Trophoblast cell (in vitro differentiated cells and primary cell): ENCODE measurements at regions not wholly inside any gene's neighbourhood (a gene's known extent, or its start where the extent isn't known, plus 50 kb on each side); places are given as distances from the start of the nearest gene placed in this dataset.

Experiments
- DNase-seq, 2 donors: peaks; one replicate each; pipeline ENCODE4 v3.0.0-alpha.2; 2016
- H2AFZ ChIP-seq: 2 replicates; pipeline ENCODE4 v1.6.1; 2013; ENCODE audit warnings: low read length, moderate library complexity, mild to moderate bottlenecking; ENCODE audit not compliant: insufficient read depth, poor library complexity
- H2AK5ac ChIP-seq: 2 replicates; pipeline ENCODE4 v1.6.1; 2013; ENCODE audit warnings: mild to moderate bottlenecking, low read length
- H2BK120ac ChIP-seq: 2 replicates; pipeline ENCODE4 v1.6.1; 2013; ENCODE audit warnings: low read length, mild to moderate bottlenecking, moderate library complexity; ENCODE audit not compliant: insufficient read depth, poor library complexity
- H2BK12ac ChIP-seq: 2 replicates; pipeline ENCODE4 v1.6.1; 2013; ENCODE audit warnings: mild to moderate bottlenecking, low read length, moderate library complexity
- H2BK5ac ChIP-seq: 2 replicates; pipeline ENCODE4 v1.6.1; 2013; ENCODE audit warnings: low read length, low read depth, moderate library complexity, mild to moderate bottlenecking; ENCODE audit not compliant: poor library complexity
- H3K14ac ChIP-seq: 2 replicates; pipeline ENCODE4 v1.6.1; 2013; ENCODE audit warnings: mild to moderate bottlenecking, low read length
- H3K18ac ChIP-seq: 2 replicates; pipeline ENCODE4 v1.6.1; 2013; ENCODE audit warnings: mild to moderate bottlenecking, low read length
- H3K23ac ChIP-seq: 2 replicates; pipeline ENCODE4 v1.6.1; 2013; ENCODE audit warnings: low read length
- H3K27ac ChIP-seq: 2 replicates; pipeline ENCODE4 v1.5.1; 2013; ENCODE audit warnings: low read depth, mild to moderate bottlenecking, inconsistent platforms, low read length, moderate library complexity
- H3K27me3 ChIP-seq: 2 replicates; pipeline ENCODE4 v1.6.1; 2013; ENCODE audit warnings: inconsistent platforms, mild to moderate bottlenecking, low read length, moderate library complexity; ENCODE audit not compliant: insufficient read depth
- H3K36me3 ChIP-seq, 2 experiments: 1 replicate in 1 of 2; 2 replicates in 1 of 2; pipeline ENCODE4 v1.6.1; 2013; ENCODE audit warnings: low read length in 2 of 2, mild to moderate bottlenecking in 2 of 2, moderate library complexity in 1 of 2; ENCODE audit not compliant: insufficient read depth in 2 of 2, control insufficient read depth in 1 of 2
- H3K4ac ChIP-seq: 2 replicates; pipeline ENCODE4 v1.6.1; 2013; ENCODE audit warnings: low read depth, mild to moderate bottlenecking, low read length, moderate library complexity
- H3K4me1 ChIP-seq, 2 experiments: 1 replicate in 1 of 2; 2 replicates in 1 of 2; pipeline ENCODE4 v1.6.1; 2013; ENCODE audit warnings: low read length in 2 of 2, mild to moderate bottlenecking in 2 of 2, moderate library complexity in 1 of 2; ENCODE audit not compliant: insufficient read depth in 2 of 2, control insufficient read depth in 1 of 2
- H3K4me2 ChIP-seq: 2 replicates; pipeline ENCODE4 v1.6.1; 2013; ENCODE audit warnings: inconsistent platforms, mild to moderate bottlenecking, low read length, moderate library complexity
- H3K4me3 ChIP-seq: 2 replicates; pipeline ENCODE4 v1.5.1; 2013; ENCODE audit warnings: mild to moderate bottlenecking, low read depth, low read length, inconsistent platforms
- H3K79me1 ChIP-seq: one replicate; pipeline ENCODE4 v1.6.1; 2013; ENCODE audit warnings: low read length
- H3K79me2 ChIP-seq: 2 replicates; pipeline ENCODE4 v1.6.1; 2013; ENCODE audit warnings: low read length, mild to moderate bottlenecking; ENCODE audit not compliant: control insufficient read depth, insufficient read depth, poor library complexity
- H3K9ac ChIP-seq: 2 replicates; pipeline ENCODE4 v1.6.1; 2013; ENCODE audit warnings: mild to moderate bottlenecking, low read length
- H3K9me3 ChIP-seq: 2 replicates; pipeline ENCODE4 v1.6.1; 2013; ENCODE audit warnings: low read depth, mild to moderate bottlenecking, control low read depth, inconsistent platforms, low read length; ENCODE audit not compliant: insufficient read depth
- H4K12ac ChIP-seq: 2 replicates; pipeline ENCODE4 v1.6.1; 2013; ENCODE audit warnings: low read depth, mild to moderate bottlenecking, low read length, moderate library complexity
- H4K8ac ChIP-seq: 2 replicates; pipeline ENCODE4 v1.6.1; 2013; ENCODE audit warnings: low read depth, mild to moderate bottlenecking, low read length, moderate library complexity
- H4K91ac ChIP-seq: one replicate; pipeline ENCODE4 v1.6.1; 2013; ENCODE audit warnings: low read depth, mild to moderate bottlenecking, low read length, moderate library complexity
- WGBS: extraction: QIAGEN DNeasy Blood & Tissue Kit; methylation state at CpG from one replicate; pipeline ENCODE4 v1.1.7; 2013; ENCODE audit warnings: missing lambda C conversion rate; ENCODE audit not compliant: insufficient read length, insufficient coverage; ENCODE audit errors: extremely low coverage; 5-methylcytosine and 5-hydroxymethylcytosine counted together

DNA sequence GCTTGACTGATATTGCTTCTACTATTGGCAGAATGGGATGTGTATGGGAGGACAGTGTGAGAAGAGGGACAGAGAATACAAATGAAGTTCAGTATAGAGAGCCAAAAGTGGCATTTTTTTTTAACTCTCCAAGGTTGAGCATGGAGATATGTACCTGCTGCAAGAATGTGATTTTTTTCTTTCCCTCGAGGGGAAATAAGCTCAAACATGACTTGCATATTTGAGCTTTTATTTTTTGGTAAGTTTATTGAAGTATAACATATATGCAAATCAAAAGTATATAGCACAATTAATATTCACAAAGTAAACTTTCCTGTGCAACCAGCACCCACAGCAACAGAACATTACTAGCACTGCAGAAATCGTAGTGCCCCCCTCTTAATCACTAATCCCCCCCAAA is 285.7 kb upstream of the ADRA1B start:
- no CpG with 5 or more reads among the region's 2 CpGs for WGBS

DNA sequence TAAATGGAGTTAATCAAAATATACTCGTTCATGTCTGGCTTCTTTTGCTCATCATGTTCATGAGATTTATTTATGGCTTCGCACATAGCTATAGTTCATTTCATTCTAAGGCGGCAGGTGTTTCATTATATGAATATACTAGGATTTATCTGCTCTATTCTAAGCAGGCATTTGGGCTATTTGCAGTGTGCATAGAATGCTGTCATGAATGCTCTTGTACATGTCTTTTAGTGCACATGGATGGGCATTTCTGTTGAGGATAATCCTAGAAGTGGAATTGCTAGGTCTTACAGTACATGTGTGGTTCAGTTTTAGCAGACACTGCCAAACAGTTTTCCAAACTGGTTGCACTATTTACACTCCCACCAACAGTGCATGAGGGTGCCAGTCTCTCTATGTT is 285.3 kb upstream of the ADRA1B start:
- DNase-seq, result peak in 1 of 2 donors; percentile 21
- no peak overlapping the region for H4K8ac ChIP-seq
- H3K4ac ChIP-seq, result no peak overlapping the region
- no peak overlapping the region for H3K4me3 ChIP-seq
- no peaks in the 10 kb centered on the region for H3K27me3 ChIP-seq
- H3K9ac ChIP-seq, result no peak overlapping the region
- no peaks in the 10 kb centered on the region for H3K79me2 ChIP-seq
- no peak overlapping the region for H2AFZ ChIP-seq
- no peak overlapping the region for H3K4me2 ChIP-seq
- H3K79me1 ChIP-seq, result no peaks in the 10 kb centered on the region
- H3K36me3 ChIP-seq, result no peaks in the 10 kb centered on the region
- H2AK5ac ChIP-seq, result no peak overlapping the region
- H2BK12ac ChIP-seq, result no peak overlapping the region
- H3K23ac ChIP-seq, result no peak overlapping the region
- no peak overlapping the region for H2BK120ac ChIP-seq
- no peaks in the 10 kb centered on the region for H3K9me3 ChIP-seq
- WGBS, result no CpG with 5 or more reads among the region's 3 CpGs
- H3K18ac ChIP-seq, result no peak overlapping the region
- H3K4me1 ChIP-seq, result peaks cover 0 to 3% of the 10 kb centered on the region in 2 experiments
- H3K27ac ChIP-seq, result no peak overlapping the region
- no peak overlapping the region for H4K91ac ChIP-seq
- no peak overlapping the region for H3K14ac ChIP-seq
- no peak overlapping the region for H2BK5ac ChIP-seq
- H4K12ac ChIP-seq, result no peak overlapping the region

More for the DNA sequence above, 285.7 kb upstream of the ADRA1B start:
- Histone ChIP-seq H4K91ac (no peak overlapping the region), H3K4me3 (no peak overlapping the region), H2AFZ (no peak overlapping the region), H3K4ac (no peak overlapping the region), H3K4me2 (no peak overlapping the region), H2AK5ac (no peak overlapping the region), H3K79me2 (no peaks in the 10 kb centered on the region), H3K27me3 (no peaks in the 10 kb centered on the region), H3K9me3 (no peaks in the 10 kb centered on the region), H3K14ac (no peak overlapping the region), H3K23ac (no peak overlapping the region), H2BK12ac (no peak overlapping the region), H3K36me3 (no peaks in the 10 kb centered on the region), H4K8ac (no peak overlapping the region), H3K79me1 (no peaks in the 10 kb centered on the region), H3K9ac (no peak overlapping the region), H3K27ac (no peak overlapping the region), H2BK120ac (no peak overlapping the region), H3K4me1 (peaks cover 0 to 3% of the 10 kb centered on the region in 2 experiments), H4K12ac (no peak overlapping the region), H2BK5ac (no peak overlapping the region), H3K18ac (no peak overlapping the region)
- DNase-seq, result no peak

DNA sequence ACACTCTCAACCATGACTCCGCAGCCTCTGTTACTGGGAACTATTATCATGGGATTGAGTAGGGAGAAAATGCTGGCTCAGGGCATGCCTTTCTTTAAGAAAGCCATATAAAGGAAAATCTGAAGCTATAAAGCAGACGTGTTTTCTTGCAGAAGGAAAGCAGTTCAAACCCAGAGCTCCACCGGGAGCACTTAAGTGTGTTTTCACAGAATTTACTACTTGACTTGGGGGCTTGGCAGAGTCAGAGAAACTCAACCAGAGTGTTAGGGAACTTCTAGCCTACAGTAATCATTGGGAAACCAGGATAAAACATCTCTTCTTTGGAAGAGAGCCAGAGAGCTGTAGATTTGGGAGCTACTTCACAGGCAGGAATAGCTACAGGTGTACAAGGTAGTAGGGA is 283.4 kb upstream of the ADRA1B start:
- H3K4me2 ChIP-seq, result no peak overlapping the region
- no CpG with 5 or more reads among the region's 3 CpGs for WGBS
- no peak overlapping the region for H3K14ac ChIP-seq
- H4K91ac ChIP-seq, result no peak overlapping the region
- no peak overlapping the region for H2AK5ac ChIP-seq
- H3K9ac ChIP-seq, result no peak overlapping the region
- DNase-seq, result no peak
- H3K18ac ChIP-seq, result no peak overlapping the region
- H3K4me3 ChIP-seq, result no peak overlapping the region
- H4K12ac ChIP-seq, result no peak overlapping the region
- H3K79me1 ChIP-seq, result no peaks in the 10 kb centered on the region
- no peaks in the 10 kb centered on the region for H3K79me2 ChIP-seq
- H2BK12ac ChIP-seq, result no peak overlapping the region
- H4K8ac ChIP-seq, result no peak overlapping the region
- H2BK5ac ChIP-seq, result no peak overlapping the region
- no peak overlapping the region for H3K4ac ChIP-seq
- no peak overlapping the region for H3K23ac ChIP-seq
- H3K9me3 ChIP-seq, result no peaks in the 10 kb centered on the region
- H3K27me3 ChIP-seq, result no peaks in the 10 kb centered on the region
- H3K27ac ChIP-seq, result no peak overlapping the region
- no peak overlapping the region for H2BK120ac ChIP-seq
- no peak overlapping the region for H2AFZ ChIP-seq
- peaks cover 0 to 3% of the 10 kb centered on the region in 2 experiments for H3K4me1 ChIP-seq
- H3K36me3 ChIP-seq, result no peaks in the 10 kb centered on the region

DNA sequence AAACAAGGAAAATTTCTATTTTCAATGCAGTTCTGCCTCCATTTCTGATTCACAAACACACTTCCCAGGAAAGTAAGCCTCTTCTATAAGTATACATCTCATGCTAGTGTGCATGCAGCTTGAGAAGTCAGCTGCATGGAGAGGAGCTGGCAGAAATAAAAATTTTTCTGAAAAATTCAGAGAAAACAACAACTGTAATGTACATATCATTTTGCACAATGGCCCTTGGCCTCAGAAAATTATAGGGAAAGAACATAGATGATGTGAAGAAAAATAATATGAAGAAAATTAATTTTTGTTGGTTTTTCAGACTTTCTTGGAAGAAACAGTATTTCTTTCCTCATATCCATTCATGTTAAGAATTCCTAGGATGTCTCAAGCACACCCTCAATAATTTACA is 277.8 kb upstream of the ADRA1B start:
- Histone ChIP-seq H3K79me1 (no peaks in the 10 kb centered on the region), H2AK5ac (no peak overlapping the region), H3K18ac (no peak overlapping the region), H3K4ac (no peak overlapping the region), H3K27ac (no peak overlapping the region), H3K9me3 (peaks cover 4% of the 10 kb centered on the region), H4K12ac (no peak overlapping the region), H3K4me3 (no peak overlapping the region), H3K23ac (no peak overlapping the region), H4K8ac (no peak overlapping the region), H3K14ac (no peak overlapping the region), H3K4me1 (peaks cover 0 to 3% of the 10 kb centered on the region in 2 experiments), H3K4me2 (no peak overlapping the region), H2AFZ (no peak overlapping the region), H3K79me2 (no peaks in the 10 kb centered on the region), H3K9ac (no peak overlapping the region), H2BK5ac (no peak overlapping the region), H3K36me3 (no peaks in the 10 kb centered on the region), H3K27me3 (no peaks in the 10 kb centered on the region), H2BK120ac (no peak overlapping the region), H4K91ac (no peak overlapping the region), H2BK12ac (no peak overlapping the region)
- no peak for DNase-seq
